ENCODE measurements at regions not wholly inside any gene's neighbourhood (a gene's known extent, or its start where the extent isn't known, plus 50 kb on each side); places are given as distances from the start of the nearest gene placed in this dataset.

GRCh38 chr5:98416541-98416940 is 356.9 kb upstream of the RGMB start:
- TF ChIP-seq OSR1 (CRISPR knock-in tag; IDR thresholded peaks at IDR 0.05), result no peak
- TF ChIP-seq RARB (CRISPR knock-in tag; IDR thresholded peaks at IDR 0.05), result no peak
- TF ChIP-seq ARNTL (CRISPR knock-in tag; IDR thresholded peaks at IDR 0.05; ENCODE audit: borderline replicate concordance, low read depth), result no peak
- TF ChIP-seq, protein P1, sequence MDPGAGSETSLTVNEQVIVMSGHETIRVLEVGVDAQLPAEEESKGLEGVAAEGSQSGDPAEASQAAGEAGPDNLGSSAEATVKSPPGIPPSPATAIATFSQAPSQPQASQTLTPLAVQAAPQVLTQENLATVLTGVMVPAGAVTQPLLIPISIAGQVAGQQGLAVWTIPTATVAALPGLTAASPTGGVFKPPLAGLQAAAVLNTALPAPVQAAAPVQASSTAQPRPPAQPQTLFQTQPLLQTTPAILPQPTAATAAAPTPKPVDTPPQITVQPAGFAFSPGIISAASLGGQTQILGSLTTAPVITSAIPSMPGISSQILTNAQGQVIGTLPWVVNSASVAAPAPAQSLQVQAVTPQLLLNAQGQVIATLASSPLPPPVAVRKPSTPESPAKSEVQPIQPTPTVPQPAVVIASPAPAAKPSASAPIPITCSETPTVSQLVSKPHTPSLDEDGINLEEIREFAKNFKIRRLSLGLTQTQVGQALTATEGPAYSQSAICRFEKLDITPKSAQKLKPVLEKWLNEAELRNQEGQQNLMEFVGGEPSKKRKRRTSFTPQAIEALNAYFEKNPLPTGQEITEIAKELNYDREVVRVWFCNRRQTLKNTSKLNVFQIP (CRISPR knock-in tag; IDR thresholded peaks at IDR 0.05; ENCODE audit: borderline replicate concordance, low read depth), result no peak
